Hematopoietic multipotent progenitor cell treated with erythropoietin and hydrocortisone succinate and interleukin-3 and kit ligand, for 6 days (in vitro differentiated cells): ENCODE measurements at regions not wholly inside any gene's neighbourhood (a gene's known extent, or its start where the extent isn't known, plus 50 kb on each side); places are given as distances from the start of the nearest gene placed in this dataset.

Experiments
- DNase-seq: peaks from one replicate; pipeline ENCODE4 v3.0.0-alpha.2; 2015

DNA sequence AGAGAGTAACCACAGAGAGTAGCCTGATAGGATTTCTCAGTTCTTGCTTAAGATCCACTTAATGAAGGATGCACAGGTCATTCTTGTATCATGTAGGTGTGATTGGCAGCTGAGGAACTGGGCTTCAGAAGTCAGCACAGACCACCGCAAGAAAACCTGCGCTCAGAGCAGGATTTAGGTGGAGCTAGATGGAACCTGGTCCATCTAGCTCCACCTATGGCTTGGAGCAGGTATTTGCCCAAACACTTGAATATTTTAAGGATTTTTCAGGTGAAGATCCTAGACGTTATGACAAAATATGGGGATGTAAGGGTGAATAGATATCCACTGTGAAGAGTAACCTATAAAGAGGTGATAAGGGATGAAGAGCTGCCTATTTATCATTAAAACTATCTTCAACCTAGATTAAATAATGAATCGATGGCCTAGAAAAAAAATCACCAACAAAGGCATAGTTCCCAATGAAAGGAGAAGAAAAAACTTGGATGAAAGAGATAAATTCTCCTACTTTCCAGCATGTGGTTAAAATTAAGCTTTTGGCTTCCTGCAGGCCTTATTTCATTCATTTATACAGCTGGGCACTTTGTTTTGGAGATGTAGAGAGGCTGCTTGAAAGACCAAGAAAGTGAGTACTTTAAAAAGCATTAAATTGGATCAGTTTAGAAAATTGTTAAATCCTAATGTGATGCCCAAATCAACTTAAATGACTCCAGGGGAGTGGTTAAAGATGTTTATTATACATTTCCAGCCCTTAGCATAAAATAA lies 778.4 kb upstream of the GJE1 start:
- no peak for DNase-seq

DNA sequence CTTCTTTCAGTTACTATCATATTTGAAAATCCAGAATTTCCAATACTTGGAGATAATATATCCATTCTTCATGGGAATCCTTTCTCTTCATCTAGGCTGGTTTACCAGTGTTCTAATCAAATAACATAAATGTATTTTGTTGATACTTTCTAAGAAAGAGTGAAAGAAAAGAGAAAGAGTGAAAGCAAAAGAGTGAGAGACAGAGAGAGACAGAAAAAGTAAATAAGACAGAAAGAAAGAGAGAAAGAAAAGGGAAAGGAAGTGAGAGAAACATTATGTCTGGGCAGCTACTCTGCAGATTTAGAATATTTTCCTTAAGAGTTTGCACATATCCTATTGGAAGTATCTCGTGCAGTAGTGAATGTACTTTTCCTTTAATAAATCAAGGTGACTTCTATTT lies 781.0 kb upstream of the GJE1 start:
- DNase-seq = no peak

DNA sequence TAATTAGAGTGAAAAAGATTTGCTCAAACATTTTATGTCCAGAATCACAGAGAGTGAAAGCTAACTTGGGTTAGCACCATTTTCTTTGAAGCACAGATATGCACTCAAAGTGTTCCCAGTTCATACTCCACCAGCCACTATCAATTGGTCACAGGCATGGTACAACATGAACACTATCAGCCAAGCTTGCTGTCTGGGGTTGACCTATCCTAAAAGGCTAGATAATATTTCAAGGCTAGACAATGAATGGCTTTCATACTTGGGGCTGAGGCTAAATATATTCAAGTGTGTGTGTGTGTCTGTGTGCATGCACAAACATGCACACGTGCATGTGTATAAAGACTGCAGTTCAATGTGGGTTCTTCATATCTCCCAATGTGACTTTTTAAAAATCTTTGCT lies 783.0 kb upstream of the GJE1 start:
- DNase-seq = no peak

DNA sequence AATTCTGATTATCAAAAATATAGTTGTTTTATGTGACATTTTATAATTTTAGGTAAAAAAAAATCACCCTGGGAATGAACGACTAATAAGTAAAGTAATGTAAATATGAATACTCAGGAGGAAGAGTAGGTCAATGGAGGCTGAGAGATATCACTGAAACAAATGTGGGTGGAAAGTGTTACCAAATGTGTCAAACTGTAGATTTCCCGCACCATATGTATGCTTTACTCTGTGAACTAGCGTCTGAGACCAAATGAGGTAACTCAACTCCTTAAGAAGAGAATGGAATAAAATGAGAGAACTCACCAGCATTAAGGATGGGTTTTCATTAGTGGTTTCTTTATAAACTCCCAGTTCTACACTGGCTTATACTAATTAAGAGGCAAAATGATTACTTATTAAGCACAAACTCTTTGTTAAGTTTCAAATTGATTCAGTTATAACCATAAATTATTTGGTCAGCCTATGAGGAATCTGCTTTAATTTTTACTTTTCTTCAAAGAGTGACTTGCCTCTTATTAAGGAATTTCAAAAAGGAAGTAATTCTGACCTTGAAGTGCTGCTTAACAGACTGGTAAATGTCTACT lies 784.7 kb upstream of the GJE1 start:
- DNase-seq = no peak

DNA sequence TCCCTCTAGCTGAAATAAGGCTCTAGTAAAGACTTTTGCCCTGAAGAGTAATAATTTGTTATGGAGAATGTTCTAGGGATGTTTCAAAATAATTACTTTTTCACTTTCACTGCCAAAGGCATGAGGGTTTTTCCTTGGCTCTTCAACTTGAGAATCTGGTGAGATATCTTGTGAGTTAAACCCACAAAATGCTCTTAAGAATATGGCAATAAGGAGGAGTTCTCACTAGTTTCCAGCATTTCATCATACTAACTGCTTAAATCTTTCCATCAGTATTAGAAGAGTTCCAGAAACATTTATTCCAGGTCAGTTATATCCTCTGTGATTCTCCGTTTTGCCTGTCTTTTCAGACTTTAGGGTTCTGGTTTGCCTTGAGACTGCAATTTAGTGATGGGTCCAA lies 785.6 kb upstream of the GJE1 start:
- no peak for DNase-seq

DNA sequence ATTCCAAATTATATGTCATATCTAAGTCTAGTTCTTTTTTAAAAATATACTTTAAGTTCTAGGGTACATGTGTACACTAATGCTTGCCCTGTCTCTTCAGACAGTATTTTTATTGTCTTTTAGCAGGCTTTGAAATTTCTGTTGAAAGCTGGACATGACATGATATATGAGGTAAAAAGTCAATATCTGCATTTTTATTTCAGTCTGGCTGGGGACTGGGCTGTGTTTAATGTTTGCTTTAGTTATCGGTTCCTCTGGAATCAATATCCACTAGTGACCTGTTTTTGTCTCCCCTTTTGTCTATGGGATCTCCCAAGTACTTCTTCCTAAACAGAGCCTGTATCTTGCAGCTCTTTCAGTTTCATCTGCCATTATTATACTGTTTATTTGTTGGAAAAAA lies 786.2 kb upstream of the GJE1 start:
- no peak for DNase-seq

DNA sequence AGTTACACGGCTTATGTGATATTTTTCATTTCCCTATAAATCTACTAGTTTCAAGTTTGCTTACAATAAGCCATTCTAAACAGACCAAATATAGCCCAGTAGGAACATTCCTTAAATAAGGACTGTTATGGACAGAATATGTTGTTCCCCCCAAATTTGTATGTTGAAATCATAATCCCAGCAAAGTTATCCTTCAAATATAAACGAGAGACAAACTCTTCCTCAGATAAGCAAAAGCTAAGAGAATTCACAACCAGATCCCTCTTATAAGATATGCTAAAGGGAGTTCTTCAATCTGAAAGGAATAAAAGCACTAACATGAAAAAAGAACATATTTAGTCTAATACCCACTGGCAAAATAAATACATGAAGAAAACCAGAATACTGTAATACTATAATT lies 795.5 kb upstream of the GJE1 start:
- DNase-seq = no peak

DNA sequence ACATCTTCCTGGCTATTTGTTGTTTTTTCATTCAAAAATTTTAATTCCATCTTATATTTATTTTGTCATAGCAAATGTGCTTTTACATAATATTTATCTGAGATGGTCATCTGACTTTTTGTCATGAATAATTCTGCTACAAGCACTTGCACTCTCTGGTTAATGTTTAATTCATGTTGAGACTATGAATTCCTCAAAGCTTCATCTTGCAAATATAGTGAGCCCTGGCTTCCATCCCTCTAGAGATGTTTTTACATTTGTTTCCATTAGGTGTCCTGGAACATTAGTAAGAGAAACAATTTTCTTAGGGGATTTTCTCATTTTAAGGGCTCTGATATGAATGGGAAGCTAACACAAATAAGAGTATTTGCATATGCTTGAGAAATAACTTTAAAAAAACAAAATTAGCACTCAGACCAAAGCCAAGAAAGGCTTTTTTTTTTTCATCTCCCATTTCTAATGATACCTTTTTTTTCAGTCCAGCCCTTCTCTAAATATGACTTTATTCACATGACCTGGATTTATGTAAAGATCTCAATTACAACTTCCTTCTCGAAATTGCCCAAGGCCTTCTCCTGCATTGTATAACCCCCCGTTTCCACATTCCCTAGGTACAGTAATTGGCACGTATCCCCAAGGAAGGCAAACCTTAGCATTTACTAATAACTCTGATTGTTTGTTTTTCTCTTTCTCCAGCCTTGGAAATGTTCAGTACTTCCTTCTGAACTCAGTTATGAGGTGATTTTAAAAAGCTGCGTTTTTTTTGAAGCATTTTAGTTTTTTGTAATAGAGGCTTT lies 797.0 kb upstream of the GJE1 start:
- DNase-seq = no peak

DNA sequence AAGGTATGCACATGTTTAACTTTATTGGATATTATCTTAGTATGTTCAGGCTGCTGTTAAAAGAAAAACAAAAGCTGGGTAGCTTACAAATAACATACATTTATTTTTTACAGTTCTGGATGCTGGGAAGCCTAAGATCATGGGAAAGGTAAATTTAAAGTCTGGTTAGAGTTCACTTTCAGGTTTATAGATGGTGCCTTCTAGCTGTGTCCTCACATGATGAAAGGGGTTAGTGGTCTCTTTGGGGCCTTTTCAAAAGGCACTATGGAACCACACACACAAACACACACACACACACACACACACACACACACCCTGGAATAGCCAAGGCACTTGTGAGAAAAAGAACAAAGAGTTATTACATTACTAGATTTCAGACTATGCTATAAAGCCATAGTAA lies 805.8 kb upstream of the GJE1 start:
- DNase-seq = no peak

DNA sequence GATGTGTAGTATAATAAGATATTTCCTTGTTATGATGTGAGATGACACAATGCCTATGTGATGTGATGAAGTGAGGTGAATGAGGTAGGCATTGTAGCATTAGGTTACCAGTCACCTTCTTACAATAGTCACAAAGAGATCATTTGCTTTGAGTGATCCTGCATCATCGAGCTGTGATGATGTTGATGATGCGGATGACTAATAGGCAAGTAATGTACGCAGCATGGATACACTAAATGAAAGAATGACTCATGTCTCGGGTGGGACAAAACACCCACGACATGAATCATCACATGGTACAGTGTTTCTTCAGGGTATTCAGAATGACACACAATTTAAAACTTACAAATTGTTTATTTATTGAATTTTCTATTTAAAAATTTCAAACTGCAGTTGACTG lies 806.3 kb upstream of the GJE1 start:
- no peak for DNase-seq

DNA sequence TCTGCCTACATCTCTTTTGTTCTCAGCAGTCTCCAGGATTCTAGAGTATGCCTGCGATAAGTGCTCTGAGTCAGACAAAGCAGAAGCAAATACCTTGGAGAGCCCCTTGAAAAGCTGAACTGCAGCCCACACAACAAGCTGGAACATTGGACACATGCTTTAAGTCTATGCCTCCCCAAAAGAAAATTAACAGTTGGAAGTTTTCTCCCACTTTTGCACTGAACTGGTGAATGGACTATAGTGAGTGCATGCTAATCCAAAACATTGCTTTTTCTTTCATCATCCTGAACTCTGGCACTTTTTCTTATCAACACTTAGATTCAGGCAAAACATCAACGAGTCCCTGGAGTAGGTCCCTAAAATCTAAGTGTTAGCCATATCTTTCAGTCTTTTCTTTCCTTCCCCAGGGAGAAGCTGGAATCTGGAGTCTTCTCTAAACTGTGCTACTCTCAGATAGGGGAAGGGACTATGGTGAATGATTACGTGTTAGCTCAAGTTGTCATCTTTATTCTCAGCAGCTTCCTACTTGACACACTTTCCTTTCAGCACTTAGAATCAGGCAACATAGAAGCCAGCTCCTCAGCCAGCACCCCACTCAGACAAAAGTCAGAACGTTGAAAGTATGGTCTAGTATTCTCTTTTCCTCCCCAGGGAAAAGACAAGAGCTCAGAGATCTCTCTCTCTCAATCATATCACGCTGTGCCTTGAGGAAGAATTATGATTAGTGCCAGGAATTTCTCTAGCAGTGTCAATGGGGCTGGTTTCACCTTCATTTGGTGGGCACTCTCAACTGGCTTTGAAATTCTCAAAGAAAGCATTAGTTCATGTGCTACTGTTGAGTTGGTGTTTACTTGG lies 811.0 kb upstream of the GJE1 start:
- no peak for DNase-seq

DNA sequence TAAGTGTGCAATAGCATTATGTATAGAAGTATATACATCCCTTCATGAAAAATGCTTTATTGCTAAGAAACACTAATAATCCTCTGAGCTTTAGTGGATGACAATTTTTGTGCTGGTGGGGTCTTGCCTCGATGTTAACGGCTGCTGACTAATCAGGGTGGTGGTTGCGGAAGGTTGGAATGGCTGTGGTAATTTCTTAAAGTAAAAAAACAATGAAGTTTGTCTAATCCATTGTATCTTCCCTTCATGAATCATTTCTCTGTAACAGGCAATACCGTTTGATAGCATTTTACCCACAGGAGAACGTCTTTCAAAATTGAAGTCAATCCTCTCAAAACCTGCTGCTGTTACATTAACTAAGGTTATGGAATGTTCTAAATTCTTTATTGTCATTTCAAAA lies 816.5 kb upstream of the GJE1 start:
- DNase-seq = no peak

DNA sequence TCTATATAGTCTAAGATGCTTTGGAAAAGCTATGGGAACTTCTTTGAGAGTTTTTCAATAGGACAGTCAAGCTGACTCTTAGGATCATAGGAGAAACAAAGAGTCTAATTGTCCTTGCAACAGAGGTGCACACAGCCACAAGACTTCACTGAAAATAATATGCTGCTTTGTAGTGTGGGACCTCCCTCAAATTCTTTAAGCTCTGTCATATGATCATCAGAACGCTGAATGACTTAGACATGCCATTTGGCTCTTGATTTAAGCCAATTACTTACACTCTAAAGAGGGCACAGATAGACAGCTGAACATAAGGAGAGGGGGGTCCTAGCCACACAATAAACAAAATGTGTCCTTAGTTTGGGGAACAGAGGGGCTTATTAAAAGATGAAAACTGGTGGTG lies 818.7 kb upstream of the GJE1 start:
- no peak for DNase-seq

DNA sequence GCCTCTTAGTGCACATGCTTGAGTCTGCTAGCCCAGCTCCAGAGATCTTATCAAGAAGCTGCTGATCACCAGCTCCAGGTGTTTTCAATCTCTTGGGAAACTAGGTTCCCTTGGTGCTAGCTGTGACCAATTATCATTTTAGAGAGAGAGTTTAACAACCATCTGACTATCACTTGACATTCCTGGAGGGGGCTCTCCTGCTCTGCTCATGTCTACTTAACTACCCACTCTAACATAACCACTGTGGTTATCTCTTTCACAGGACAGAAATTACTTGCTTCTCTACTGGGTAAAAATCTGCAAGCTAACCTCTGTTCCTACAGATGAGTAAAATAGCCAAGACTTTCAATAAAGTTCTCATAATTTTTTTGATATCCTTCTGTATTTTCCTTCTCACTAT lies 823.4 kb upstream of the GJE1 start:
- DNase-seq = no peak

DNA sequence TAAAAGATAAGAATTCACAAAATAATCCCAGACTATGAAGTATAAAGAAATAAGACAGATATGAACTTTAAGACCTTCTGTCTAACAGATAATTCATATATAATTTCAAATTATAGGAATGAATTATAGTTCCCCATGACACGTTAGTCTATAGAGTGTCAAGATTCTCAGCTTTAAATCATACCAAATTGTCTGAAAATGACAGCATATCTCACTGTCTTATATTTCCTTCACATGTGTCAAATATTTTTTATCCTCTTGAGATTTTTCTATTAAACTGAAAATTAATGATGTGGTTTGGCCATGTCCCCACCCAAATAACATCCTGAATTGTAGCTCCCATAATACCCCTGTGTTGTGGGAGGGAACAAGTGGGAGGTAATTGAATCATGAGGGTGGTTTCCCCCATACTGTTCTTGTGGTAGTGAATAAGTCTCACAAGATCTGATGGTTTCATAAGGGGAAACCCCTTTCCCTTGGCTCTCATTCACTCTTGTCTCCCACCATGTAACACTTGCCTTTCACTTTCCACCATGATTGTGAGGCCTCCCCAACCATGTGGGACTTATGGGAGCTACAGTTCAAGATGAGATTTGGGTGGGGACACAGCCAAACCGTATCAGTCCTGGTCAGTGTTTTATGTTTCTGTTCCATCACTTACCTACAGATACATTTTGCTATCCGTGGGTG lies 825.3 kb upstream of the GJE1 start:
- no peak for DNase-seq

DNA sequence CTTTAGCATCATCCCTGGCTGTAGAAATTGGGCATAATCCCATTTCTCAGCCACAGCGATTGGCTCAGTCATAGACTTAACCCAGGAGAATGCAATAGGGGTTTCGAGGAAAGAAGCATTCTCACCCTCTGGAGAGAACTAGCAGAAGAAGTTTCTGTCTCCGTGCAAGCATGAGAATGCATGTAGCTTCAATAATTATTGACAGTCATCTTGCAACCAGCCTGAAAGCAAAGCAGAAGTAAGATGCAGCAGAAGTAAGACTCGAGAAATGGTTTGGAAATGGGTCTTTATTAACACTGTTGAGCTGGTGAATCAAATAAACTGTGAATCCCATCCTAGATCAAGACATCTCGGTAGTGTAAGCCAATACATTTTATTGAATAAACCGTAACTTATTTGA lies 828.8 kb upstream of the GJE1 start:
- no peak for DNase-seq

DNA sequence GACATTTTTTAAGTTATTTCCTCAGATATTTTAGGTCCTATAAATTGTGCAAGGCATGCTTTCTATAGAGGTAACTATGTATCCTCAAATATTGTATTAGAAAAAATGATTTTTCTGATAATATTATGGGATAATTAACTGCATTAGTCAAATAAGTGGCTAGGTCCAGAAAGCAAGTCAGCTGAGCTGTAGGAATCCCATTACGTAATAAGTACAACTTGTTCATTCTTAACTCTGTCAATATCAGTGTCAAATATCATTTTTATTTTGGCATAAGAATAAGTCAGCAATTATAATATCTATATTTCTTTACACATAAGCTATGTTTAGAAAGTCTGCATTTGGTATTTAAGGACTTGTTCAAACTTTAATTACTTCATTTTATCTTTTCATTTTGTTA lies 830.9 kb upstream of the GJE1 start:
- no peak for DNase-seq

DNA sequence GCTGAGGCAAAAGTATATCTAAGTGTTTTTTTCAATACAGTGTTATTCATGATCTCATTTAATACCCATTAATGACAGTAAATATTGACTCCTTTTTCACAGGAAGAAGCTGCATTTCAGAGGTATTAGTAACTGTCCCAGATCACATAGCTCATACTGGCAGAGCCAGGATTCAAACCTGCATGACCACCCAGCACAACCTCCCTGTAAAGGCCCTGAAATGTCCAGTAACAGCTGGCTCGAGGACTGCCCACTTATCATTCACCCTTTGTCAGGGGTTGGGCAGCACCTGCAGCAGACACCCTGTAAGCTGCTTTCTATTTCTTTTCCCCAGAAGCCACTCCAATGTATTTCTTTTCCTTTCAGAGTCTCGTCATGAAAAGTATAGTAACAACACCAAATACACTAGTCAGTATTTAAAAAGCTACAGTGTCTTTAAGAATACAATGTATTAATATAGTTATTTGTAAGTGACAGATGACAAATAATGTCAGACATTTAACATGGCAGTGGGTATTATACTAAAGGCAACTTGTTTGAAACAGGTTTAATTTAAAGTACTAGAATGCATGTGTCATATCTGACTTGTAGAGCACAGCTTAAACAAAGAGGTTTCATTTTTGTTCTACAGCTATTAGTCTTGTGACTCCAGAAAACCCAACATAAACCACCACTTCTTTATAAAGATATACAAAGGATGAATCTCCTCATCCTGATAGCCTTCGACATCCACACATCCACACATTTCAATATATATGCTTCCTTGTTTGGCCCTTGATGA lies 841.6 kb upstream of the GJE1 start:
- DNase-seq = no peak

DNA sequence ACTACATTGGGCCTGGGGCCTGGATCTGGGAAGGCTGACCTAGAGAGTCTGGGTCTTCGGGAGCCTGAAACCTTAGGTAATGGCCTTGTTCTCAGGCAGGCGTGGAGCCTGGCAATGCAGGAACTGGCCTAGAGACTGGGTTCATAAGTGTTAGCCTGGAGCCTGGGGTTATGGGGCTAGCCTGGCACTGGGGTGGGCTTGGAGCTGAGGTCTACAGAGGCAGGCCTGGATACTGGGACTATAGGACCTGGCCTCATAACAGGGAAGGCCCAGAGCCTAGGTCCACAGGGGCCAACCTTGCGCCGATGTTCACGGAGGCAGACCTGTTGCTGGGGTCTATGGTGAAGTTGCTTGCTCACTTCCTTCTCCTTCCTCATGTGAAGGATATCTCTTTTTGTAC lies 843.8 kb upstream of the GJE1 start:
- no peak for DNase-seq

DNA sequence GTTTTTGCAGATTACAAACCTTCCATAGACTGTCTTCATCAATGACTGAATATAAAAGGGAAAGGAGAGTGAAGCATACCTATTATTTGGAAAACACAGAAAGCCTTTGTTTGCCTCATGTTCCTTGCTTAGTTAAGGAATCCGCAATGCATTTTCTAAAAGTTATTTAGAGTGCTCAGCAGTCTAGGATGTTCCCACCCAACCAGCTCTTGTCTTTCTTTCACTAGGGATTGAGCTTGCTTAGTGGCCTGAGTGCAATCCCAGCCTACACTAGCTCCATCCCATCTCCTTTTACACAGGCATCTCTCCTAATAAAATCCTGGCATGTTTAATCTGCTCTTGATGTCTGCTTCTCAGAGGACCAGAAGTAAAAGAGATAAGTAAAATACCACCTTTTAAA lies 850.5 kb upstream of the GJE1 start:
- no peak for DNase-seq

DNA sequence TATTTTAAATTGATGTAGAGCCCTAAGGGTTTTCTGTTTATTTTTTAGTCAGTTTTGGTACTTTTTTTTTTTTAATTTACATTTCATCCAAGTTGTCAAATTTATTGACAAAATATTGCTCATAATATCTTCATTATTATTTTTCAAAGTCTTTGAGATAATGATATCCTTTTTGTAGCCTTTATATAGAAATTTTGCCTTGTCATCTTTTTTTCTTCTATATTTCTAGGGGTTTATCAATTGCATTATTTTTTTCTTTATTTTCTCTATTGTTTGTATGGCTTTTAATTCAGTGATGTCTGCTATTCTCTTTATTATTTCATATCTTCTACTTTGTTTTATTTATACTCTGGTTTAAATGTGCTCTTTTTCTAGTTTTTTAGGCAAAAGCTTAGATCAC lies 863.0 kb upstream of the GJE1 start:
- no peak for DNase-seq

DNA sequence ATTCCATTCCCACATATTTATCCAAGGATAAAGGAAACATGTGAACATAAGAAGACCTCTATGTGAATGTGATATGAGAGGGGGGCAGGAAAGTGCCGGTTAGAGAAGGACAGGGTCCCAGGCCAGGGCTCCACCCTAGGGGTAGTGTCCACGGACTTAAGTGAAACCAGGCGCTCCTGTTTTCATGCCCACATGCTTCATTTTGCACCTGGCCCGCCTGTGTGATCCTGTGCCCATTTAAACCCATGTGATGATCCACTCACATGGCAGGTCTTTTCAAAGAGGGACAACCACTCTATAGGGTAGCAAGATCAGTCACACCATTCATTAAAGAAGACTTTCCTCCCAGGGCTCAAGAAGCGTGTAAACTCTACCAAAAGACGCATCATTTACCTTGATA lies 865.3 kb upstream of the GJE1 start:
- DNase-seq = no peak
